Astrocyte (in vitro differentiated cells and primary cell): ENCODE measurements at regions not wholly inside any gene's neighbourhood (a gene's known extent, or its start where the extent isn't known, plus 50 kb on each side); places are given as distances from the start of the nearest gene placed in this dataset.
"Not testable (repeated sequence)": the region's sequence is repeated elsewhere in the genome, so short reads cannot be mapped to it uniquely, and the experiment has no call there.

Experiments
- DNase-seq: peaks from one replicate; pipeline ENCODE4 v3.0.0-alpha.2; 2010; ENCODE audit warnings: low read depth
- FAIRE-seq: peaks from 2 replicates; lab custom pipeline; 2011; peaks lifted over from hg19 to GRCh38; lab: Jason Lieb, UNC
- H2AFZ ChIP-seq: 2 replicates; pipeline ENCODE4 v1.6.0; 2012; ENCODE audit warnings: low read depth, low read length, inconsistent platforms
- H3K27ac ChIP-seq: 2 replicates; pipeline ENCODE4 v1.5.1; 2011; ENCODE audit warnings: low read depth, low read length, inconsistent platforms
- H3K27me3 ChIP-seq: 2 replicates; pipeline ENCODE4 v1.6.0; 2011; ENCODE audit warnings: low read length, inconsistent platforms; ENCODE audit not compliant: insufficient read depth
- H3K36me3 ChIP-seq: 2 replicates; pipeline ENCODE4 v1.5.1; 2011; ENCODE audit warnings: low read length, inconsistent platforms; ENCODE audit not compliant: insufficient read depth
- H3K4me1 ChIP-seq: 2 replicates; pipeline ENCODE4 v1.5.1; 2011; ENCODE audit warnings: low read length, inconsistent platforms; ENCODE audit not compliant: insufficient read depth
- H3K4me2 ChIP-seq: 2 replicates; pipeline ENCODE4 v1.6.0; 2012; ENCODE audit warnings: low read length, inconsistent platforms
- H3K4me3 ChIP-seq: 2 replicates; pipeline ENCODE4 v1.5.1; 2011; ENCODE audit warnings: low read depth, mild to moderate bottlenecking, low read length, inconsistent platforms; ENCODE audit not compliant: insufficient read depth
- H3K79me2 ChIP-seq: 2 replicates; pipeline ENCODE4 v1.6.0; 2012; ENCODE audit warnings: mild to moderate bottlenecking, low read length, inconsistent platforms; ENCODE audit not compliant: insufficient read depth
- H3K9ac ChIP-seq: 2 replicates; pipeline ENCODE4 v1.6.0; 2012; ENCODE audit warnings: mild to moderate bottlenecking, low read length, inconsistent platforms
- H3K9me3 ChIP-seq: 2 replicates; pipeline ENCODE4 v1.5.1; 2012; ENCODE audit warnings: low read depth, mild to moderate bottlenecking, low read length, inconsistent platforms; ENCODE audit not compliant: insufficient read depth
- H4K20me1 ChIP-seq: 2 replicates; pipeline ENCODE4 v1.6.0; 2012; ENCODE audit warnings: low read length, inconsistent platforms; ENCODE audit not compliant: insufficient read depth
- H3K27ac Mint-ChIP-seq: one replicate; pipeline ENCODE4 v1.8.0; 2021; ENCODE audit warnings: mild to moderate bottlenecking, mixed read lengths; ENCODE audit not compliant: unreplicated experiment
- H3K27me3 Mint-ChIP-seq: one replicate; pipeline ENCODE4 v1.8.0; 2021; ENCODE audit warnings: low read depth, mixed read lengths; ENCODE audit not compliant: unreplicated experiment
- H3K36me3 Mint-ChIP-seq: one replicate; pipeline ENCODE4 v1.8.0; 2021; ENCODE audit warnings: low read depth, mixed read lengths; ENCODE audit not compliant: unreplicated experiment
- H3K4me1 Mint-ChIP-seq: one replicate; pipeline ENCODE4 v1.8.0; 2021; ENCODE audit warnings: low read depth, mixed read lengths; ENCODE audit not compliant: unreplicated experiment
- H3K4me3 Mint-ChIP-seq: one replicate; pipeline ENCODE4 v1.8.0; 2021; ENCODE audit warnings: mild to moderate bottlenecking, moderate library complexity, mixed read lengths; ENCODE audit not compliant: unreplicated experiment
- H3K9me3 Mint-ChIP-seq: one replicate; pipeline ENCODE4 v1.8.0; 2021; ENCODE audit warnings: mild to moderate bottlenecking, mixed read lengths; ENCODE audit not compliant: unreplicated experiment
- EZH2 ChIP-seq: IDR thresholded peaks from 2 replicates; pipeline ENCODE4 v1.6.1; 2012; ENCODE audit warnings: mild to moderate bottlenecking, low read length, inconsistent platforms; ENCODE audit not compliant: insufficient read depth
- TF ChIP-seq, protein P1 (sequence below): IDR thresholded peaks from 2 replicates; pipeline ENCODE4 v1.5.1; 2011; ENCODE audit warnings: low read depth, mild to moderate bottlenecking, inconsistent platforms, low read length, moderate library complexity; ENCODE audit not compliant: insufficient read depth

DNA sequence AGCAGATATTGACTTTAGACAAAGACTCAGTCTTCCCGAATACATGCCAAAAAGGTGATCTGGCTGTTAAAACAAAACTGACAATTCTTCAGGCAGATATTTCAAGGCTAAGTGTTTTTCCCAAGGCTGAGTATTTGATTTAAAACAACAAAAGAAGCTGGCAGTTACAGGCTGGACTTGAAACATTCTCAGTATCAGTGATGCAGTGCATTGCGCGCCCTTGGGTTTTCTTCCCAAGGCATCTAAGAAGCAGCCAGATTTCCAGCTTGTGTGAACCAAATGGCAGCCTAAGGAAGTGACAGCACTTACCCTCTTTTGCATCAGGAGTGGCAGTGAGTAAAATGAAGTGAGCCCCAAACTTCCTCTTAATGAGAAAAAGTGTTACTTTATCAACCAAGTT is 90.0 kb upstream of the FREM3 start:
- not testable (repeated sequence) for H3K9me3 Mint-ChIP-seq, H3K27me3 ChIP-seq, H3K36me3 ChIP-seq, H3K27me3 Mint-ChIP-seq, H3K9me3 ChIP-seq, H3K4me2 ChIP-seq, H3K4me1 Mint-ChIP-seq, H3K27ac Mint-ChIP-seq, H3K36me3 Mint-ChIP-seq, H3K4me1 ChIP-seq, H3K79me2 ChIP-seq, H2AFZ ChIP-seq, H3K4me3 Mint-ChIP-seq, H4K20me1 ChIP-seq, H3K4me3 ChIP-seq, DNase-seq, H3K9ac ChIP-seq, H3K27ac ChIP-seq, FAIRE-seq

DNA sequence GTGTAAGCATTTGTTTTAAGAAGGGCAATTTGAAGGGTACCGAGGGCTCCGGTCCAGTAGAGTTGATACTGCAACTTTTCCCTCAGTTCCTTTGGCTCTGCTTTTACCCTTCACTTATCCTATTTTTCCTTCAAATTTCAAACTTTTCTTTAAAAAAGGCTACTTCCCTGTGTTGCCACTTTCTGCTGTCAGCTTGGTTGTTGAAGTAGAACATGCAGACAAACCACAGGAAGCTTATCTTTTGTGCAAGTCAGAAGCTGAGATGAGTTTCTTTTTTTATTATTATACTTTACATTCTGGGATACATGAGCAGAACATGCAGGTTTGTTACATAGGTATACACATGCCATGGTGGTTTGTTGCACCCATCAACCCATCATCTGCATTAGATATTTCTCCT is 89.1 kb upstream of the FREM3 start:
- not testable (repeated sequence) for H3K79me2 ChIP-seq, H2AFZ ChIP-seq, H3K9me3 ChIP-seq, H3K36me3 ChIP-seq, H3K27ac ChIP-seq, H3K27me3 Mint-ChIP-seq, FAIRE-seq, H3K9me3 Mint-ChIP-seq, H3K9ac ChIP-seq, H3K36me3 Mint-ChIP-seq, H4K20me1 ChIP-seq, H3K27me3 ChIP-seq, H3K4me1 Mint-ChIP-seq, H3K4me3 ChIP-seq, H3K4me1 ChIP-seq, H3K27ac Mint-ChIP-seq, H3K4me3 Mint-ChIP-seq, DNase-seq, H3K4me2 ChIP-seq

DNA sequence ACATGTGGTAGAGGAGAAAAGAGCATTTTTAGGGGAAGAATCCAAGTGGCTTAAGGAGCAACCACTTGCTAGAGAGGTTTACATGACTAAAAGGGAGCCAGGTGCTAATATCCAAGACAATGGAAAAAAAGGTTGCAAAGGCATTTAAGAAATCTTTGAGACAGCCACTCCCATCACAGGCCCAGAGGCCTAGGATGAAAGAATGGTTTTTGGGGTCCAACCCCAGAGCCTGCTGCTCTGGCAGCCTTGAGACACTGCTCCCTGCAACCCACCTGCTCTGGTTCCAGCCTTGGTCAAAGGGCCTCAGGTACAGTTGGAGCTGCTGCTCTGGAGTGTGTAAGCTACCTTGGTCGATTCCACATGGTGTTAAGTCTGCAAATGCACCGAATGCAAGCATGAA is 84.1 kb upstream of the FREM3 start:
- Mint-ChIP-seq H3K4me1 (no peaks in the 10 kb centered on the region), H3K4me3 (no peak overlapping the region), H3K27ac (no peak overlapping the region), H3K9me3 (peaks cover 3% of the 10 kb centered on the region), H3K27me3 (no peaks in the 10 kb centered on the region), H3K36me3 (no peaks in the 10 kb centered on the region)
- no peaks in the 10 kb centered on the region for H3K79me2 ChIP-seq
- FAIRE-seq (no peak), DNase-seq (no peak)
- H3K4me1 ChIP-seq: no peaks in the 10 kb centered on the region
- TF ChIP-seq, protein P1, sequence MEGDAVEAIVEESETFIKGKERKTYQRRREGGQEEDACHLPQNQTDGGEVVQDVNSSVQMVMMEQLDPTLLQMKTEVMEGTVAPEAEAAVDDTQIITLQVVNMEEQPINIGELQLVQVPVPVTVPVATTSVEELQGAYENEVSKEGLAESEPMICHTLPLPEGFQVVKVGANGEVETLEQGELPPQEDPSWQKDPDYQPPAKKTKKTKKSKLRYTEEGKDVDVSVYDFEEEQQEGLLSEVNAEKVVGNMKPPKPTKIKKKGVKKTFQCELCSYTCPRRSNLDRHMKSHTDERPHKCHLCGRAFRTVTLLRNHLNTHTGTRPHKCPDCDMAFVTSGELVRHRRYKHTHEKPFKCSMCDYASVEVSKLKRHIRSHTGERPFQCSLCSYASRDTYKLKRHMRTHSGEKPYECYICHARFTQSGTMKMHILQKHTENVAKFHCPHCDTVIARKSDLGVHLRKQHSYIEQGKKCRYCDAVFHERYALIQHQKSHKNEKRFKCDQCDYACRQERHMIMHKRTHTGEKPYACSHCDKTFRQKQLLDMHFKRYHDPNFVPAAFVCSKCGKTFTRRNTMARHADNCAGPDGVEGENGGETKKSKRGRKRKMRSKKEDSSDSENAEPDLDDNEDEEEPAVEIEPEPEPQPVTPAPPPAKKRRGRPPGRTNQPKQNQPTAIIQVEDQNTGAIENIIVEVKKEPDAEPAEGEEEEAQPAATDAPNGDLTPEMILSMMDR: no peak
- no peak overlapping the region for H3K4me3 ChIP-seq
- H2AFZ ChIP-seq: no peak overlapping the region
- no peaks in the 10 kb centered on the region for H3K36me3 ChIP-seq
- no peaks in the 10 kb centered on the region for H4K20me1 ChIP-seq
- no peaks in the 10 kb centered on the region for H3K9me3 ChIP-seq
- no peak overlapping the region for H3K9ac ChIP-seq
- no peaks in the 10 kb centered on the region for H3K27me3 ChIP-seq
- no peak overlapping the region for H3K27ac ChIP-seq
- no peak overlapping the region for H3K4me2 ChIP-seq

DNA sequence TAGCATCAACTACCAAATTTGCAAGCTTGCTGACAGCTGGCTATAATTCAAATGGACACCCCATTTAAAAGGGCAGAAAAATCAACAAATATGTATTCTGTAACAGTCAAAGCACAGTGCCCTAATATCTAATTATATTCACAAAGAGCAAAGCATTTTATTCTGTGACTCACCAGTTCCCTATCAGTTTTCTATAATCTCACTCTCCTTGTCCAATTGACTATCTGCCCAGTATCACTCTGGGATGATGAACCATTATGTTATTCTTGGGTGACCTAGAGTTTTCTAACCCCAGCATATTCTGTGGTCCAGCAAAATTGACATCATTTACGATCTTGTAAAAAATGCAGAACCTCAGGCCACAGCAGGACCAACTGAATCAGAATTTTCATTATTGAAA is 82.0 kb upstream of the FREM3 start:
- no peaks in the 10 kb centered on the region for H3K4me1 Mint-ChIP-seq
- Histone ChIP-seq H3K4me2 (no peak overlapping the region), H4K20me1 (no peaks in the 10 kb centered on the region), H2AFZ (no peak overlapping the region), H3K27me3 (no peaks in the 10 kb centered on the region), H3K79me2 (no peaks in the 10 kb centered on the region), H3K4me1 (no peaks in the 10 kb centered on the region), H3K36me3 (no peaks in the 10 kb centered on the region), H3K27ac (no peak overlapping the region), H3K9ac (no peak overlapping the region), H3K9me3 (no peaks in the 10 kb centered on the region), H3K4me3 (no peak overlapping the region)
- H3K27ac Mint-ChIP-seq: no peak overlapping the region
- peak; percentile 7 for DNase-seq
- no peaks in the 10 kb centered on the region for H3K36me3 Mint-ChIP-seq
- H3K9me3 Mint-ChIP-seq: peaks cover 3% of the 10 kb centered on the region
- TF ChIP-seq EZH2: no peak
- TF ChIP-seq, protein P1: no peak
- no peak overlapping the region for H3K4me3 Mint-ChIP-seq
- FAIRE-seq: no peak
- no peaks in the 10 kb centered on the region for H3K27me3 Mint-ChIP-seq
